ENCODE measurements at regions not wholly inside any gene's neighbourhood (a gene's known extent, or its start where the extent isn't known, plus 50 kb on each side); places are given as distances from the start of the nearest gene placed in this dataset.

DNA sequence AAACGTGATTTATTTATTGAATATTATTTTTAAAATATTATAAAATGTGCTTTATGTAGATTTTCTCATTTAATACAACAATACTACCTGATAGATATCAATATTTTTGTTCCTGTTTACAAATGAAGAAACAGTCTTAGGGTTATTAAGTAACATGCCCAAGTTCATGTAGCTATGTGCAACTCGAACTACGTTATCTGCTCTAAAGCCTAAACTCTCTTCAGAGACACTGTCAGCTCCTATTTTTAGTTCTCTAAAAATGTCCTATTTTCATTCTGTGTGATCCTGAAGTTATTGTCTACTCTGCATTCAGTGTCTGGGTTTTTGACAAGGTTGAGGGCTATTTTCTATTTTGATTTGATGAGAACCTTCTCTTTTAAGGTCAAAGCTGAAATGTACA, 550.1 kb upstream of the B3GALT2 start:
- no peak for DNase-seq

DNA sequence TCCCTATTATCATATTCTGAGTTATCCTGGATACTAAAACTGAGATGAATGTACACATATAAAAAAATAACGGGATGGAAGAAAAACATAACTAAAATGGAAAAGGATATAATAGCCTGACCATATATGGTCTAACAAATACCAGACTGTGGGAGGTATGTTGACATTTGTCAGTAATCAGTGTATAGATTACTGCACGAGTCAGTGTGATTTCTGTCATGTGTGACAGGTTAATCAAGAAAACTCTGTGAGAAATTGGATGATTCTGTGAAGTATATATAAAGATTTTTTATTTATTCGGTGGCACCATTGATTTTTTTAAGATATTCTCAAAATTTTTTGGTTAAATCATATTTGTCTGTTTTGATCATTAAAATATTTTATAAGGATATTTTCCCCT, 547.3 kb upstream of the B3GALT2 start:
- DNase-seq = no peak

DNA sequence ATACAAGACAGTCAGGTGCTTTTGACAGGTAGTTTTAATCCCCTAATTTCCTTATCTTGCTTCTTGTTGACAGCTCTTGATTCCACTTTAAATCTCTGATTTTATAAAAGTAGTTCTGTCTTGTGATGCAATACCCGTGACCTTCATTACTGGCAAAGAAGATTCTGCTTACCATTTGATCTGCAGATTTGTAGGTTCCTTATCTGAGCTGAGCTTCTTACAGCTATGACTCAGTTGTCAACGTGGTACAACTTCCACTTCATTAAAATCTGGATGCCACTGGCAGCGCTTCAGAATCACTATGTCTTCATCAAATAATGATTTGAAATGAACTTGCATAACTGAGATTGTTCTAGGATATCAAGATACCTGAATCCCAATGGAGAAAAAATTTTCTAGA, 543.6 kb upstream of the B3GALT2 start:
- DNase-seq = no peak

DNA sequence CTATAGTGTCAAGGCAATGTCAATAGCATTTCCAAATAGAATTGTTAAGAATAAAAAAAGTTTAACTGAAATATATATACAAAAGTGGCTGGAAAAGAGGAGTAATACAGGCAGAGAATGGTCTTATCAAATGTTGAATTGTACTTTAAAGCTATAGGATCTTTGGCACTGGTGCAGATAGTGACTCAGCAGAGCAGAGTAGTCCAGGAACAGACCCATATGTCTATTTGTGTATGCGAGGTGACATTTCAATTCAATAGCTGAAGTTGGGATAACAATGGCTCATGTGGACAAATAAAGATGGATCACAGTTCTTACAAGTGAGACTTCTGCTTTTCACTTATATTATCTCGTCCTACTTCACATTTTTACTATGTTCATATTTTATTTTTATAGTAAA, 543.0 kb upstream of the B3GALT2 start:
- peak; percentile 35 for DNase-seq

DNA sequence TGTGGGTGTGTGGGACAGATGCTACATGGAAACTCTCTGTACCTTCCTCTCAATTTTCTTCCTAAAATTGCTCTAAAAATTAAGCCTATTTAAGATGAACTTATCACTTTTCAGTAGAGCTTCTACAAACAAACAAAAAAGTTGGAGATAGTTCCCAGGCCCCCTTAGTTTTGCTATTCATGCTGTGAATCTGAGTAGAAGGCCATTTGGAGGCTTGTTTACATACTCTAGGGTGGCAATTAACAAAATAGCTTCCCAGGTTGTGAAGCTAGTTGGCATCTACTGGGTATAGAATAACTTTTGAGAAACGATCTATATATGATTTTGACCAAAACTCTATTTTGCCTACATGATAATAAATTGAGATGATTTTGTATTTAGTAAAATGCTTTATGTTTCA, 541.4 kb upstream of the B3GALT2 start:
- no peak for DNase-seq

DNA sequence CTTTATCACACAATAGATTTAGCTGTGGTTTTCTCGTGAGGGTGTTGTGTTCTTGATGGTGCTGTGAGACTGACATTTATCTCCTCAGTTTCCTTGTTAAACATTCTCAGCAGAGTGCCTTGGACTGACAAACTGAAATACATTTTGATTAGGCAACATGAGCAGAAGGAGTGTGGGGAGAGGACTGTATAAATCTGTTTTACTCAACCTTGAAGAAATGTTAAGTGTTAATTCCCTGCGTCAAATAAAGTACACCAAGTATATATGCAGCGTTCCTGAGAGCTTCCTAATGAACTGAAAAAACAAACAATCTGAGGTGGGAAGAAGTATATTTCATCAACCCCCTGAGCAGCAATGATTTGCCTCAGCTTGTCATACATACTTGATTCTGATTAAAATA, 540.3 kb upstream of the B3GALT2 start:
- no peak for DNase-seq

DNA sequence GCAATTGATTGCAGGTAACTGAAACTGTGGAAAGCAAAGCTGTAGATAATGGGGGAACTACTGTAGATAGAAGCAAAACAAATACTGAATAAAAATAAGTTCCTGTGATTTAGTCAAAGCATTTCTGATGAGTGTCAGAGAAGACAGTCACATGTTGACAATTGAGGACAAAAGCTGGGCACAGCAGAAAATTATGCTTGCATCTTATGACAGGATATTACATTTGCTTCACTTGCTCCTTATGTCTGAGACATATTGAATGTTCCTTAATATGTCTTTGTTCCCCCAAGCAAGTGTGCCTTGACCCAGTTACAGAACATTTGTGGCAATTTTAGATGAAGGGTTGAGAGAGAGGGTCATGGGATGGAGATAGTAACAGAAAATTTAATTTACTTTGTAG, 526.0 kb upstream of the B3GALT2 start:
- no peak for DNase-seq

DNA sequence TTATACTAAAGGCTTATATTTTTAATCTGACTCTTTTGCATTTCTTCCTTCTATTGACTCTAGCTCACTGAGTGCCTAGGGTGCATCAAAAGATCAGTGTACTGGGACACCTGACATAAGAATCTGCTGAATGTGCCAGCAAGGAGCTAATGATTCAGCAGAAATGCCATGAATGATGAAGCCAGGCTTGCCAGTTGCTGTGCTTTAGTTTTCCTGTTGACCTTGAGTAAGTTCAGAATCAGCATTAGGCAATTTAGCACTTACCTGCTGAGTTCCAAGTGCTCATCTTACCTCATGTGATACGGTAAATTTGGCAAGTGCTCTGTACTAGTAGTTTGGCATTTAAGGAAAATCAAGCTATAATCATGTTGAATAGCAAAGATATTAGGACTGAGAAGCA, 523.2 kb upstream of the B3GALT2 start:
- no peak for DNase-seq

- peak; percentile 23 for DNase-seq
Measured at GRCh38 chr1:193707271-193708021, 521.0 kb upstream of the B3GALT2 start.

DNA sequence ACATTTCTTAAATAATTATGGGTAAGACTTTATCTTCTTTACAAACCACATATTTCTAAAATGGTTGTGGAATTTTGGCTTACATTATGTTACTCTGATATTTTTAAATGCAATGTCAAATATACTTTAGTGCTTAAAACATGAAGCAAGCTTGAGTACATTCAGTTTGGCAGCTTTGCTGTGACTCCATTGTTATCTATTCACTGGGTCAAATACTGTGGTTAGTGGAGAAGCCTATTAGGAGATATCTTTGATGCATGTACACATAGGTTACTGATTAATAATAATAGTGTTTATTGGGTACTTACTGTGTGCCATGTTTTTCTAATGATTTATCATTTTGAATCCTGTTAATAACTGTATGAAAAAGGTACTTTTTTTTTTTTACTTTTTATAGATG, 520.4 kb upstream of the B3GALT2 start:
- DNase-seq = no peak

DNA sequence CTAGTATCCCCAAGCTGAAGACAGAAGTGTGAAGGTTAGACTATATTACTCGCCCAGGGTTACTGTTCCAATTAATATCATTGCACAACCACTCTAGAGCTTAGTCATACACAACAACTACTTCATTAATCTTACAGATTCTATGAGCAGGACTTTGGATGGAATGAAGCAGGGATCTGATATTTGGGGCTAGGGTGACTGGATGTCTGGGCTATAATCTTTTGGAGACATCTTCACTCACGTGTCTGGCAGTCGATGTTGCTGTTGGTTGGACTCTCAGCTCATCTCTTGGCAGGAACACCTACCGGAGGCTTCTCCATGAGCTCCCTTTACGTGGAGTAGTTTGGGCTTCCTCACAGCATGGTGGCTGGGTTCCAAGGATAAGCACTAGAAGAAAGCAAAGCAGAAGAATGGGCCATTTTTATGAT, 519.2 kb upstream of the B3GALT2 start:
- DNase-seq = peak; percentile 23

DNA sequence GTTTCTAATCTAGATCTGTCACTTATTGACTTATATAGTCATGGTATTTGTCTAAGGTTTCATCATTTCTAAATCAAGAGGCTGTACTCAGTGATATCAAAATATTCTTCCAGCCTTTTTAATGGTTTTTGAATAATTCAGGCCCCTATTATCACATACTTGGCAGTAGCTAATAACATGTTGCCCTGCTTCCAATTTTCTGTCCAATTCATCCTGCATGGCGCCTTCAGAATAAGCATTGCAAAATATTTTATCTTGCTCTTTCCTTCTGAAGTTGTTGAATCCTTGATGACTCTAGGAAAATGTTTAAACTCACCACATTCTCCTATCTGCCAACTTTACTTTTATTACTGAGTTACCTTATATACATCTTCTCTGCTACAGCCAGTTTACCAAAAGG, 517.2 kb upstream of the B3GALT2 start:
- no peak for DNase-seq

- DNase-seq = no peak
Measured at GRCh38 chr1:193703121-193703520, 516.7 kb upstream of the B3GALT2 start.

DNA sequence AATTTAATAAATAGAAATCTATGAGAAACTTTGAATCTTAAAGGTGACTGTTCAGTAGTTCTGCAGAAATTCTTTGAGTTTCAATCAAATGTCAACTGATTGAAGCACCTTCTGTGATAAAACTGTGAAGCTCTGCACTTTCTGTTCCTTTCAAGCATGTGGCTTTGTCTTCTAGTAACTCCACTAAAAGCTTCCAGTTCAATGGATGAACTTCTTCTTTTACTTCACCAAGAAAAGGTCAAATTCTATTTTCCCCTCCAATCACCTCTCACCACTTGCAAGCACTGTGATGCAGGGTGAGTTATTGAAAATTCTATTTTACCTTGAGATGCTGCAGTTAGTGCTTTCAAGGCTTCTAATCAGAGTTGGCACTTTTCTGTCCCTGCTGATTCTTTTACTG, 515.3 kb upstream of the B3GALT2 start:
- DNase-seq = no peak

DNA sequence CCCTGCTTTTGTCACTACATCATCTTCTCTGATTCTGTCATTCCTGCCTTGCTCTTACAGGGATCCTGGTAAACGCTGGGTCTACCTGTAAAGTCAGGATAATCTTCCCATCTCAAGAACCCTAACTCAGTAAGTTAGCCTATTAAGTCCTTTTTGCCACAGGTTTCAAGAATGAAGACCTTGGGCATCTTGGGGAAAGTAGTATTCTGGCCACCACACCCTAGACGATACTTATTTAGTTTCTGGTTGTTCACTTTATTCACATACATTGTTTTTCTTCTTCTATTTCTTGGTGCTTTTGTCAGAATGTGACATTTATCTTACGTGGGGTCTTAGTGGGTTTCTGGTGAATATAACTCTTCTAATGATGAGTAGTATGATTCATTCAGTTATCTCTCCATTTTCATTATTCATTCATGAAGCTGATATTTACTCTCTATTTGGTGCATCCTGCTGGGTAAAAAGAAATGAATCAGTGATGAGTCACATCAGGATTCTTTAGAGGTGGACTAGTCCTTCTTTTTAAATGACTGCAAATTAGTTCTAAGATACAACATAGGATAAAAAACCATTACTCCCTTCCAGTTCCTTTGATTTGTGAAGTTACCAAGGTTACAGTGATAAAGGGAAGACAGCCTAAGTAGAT, 514.4 kb upstream of the B3GALT2 start:
- peak; percentile 77 for DNase-seq

DNA sequence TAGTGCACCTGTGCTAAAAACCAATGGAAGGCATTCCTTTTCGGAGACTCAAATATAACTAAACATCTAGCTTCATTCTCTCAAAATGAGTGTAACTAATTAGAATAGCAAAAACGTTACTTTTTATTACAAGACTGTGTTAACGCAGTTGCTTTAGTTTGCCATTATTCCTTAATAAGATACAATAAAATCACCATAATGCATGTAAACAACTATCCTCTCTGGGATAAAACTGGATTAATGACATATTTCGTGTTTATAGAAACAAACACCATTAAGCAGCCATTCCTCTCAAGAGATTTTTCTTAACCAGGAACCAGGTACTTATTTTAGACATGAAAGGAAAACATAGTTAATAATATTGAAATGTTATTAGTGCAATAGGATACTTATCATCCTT, 512.8 kb upstream of the B3GALT2 start:
- DNase-seq = no peak

GRCh38 chr1:193697776-193698175, 511.4 kb upstream of the B3GALT2 start:
- DNase-seq = no peak

- DNase-seq = no peak
Measured at GRCh38 chr1:193697115-193697762, 510.8 kb upstream of the B3GALT2 start.

GRCh38 chr1:193694741-193695140, 508.3 kb upstream of the B3GALT2 start:
- DNase-seq = no peak

- no peak for DNase-seq
Measured at GRCh38 chr1:193685986-193686385, 499.6 kb upstream of the B3GALT2 start.

DNA sequence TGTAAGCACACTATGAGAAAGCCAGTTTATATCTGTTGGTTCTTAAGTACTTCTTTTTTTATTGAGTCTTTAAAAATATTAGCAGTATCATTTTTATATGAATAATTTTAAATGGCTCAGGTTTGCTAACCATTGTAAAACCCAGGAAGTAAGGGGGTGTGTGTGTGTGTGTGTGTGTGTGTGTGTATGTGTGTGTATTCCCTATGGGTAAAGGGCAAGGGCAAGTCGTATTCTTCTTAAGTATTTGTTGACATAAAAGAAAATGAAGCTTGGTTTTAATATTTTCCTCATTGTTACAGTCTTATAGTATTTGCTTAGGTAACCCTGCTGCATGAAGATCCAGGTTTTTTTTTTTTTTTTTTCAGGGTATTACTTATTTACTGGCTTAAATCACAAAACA, 495.0 kb upstream of the B3GALT2 start:
- no peak for DNase-seq

DNA sequence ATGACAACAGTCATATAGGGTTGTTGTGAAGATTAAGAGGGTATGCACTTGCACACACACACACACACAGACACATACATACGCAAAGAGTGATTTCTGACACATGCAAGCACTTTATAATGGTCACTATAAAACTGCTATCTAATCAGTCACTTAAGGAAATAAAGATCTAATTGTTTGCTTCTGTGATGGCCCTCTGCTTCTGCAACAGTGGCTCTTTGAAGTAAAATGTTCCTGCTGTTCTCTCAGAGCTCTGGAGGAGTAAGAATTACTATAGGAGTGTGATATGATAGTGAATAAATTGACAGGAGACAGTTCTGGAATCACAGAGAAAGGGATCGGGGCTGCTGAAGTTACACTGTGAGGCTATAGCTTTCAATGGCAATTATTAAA, 494.5 kb upstream of the B3GALT2 start:
- no peak for DNase-seq

DNA sequence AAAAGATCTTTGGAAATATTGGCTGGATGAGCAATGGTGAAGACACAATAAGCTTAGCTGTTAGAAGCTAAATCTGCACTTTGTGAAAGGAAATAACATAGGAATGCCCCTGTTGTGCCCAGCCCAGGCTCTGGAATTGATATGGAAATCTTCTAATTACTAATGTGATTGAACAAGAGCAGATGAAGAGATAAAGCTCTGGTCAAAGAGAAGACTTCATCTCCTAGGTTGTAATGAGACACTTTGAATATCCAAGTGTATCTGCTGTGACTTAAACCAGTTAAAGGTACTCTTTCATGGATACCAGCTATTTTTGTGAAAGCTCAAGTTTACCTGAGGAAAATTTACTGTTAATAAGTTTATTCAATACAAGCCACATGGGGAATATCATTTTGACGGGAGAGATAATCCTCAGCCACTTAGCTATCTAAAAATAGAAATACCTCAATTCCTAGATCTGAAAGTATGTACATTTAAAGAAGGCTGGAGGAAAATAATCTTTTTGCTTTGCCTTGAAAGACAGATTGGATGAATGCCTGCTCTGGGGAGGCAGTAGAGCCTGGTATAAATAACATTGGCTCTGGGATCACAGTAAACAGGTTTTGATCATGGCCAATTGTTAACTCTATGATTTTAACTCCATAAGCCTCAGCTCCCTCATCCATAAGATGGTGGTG, 494.0 kb upstream of the B3GALT2 start:
- no peak for DNase-seq

DNA sequence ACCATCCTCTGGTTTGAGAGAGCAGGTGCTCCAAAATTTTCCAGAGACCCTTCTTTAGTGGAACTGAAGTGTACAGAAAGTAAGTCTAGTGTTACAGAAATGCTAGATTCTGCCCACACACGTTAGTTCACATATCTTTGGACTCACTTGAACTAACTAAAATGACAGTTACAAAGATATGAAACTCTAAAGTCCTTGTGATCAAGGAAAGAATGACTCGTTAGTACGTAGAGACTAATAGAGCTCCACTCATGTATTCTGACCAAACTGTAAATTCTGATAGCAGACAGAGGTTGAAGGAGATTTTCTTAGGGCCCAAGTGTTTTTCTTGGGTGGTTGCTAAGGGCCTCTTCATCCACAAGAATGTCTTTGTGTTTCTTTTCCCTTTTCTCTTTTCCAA, 491.5 kb upstream of the B3GALT2 start:
- no peak for DNase-seq

Measured in fibroblast of upper back skin (primary cell).